ENCODE measurements at regions not wholly inside any gene's neighbourhood (a gene's known extent, or its start where the extent isn't known, plus 50 kb on each side); places are given as distances from the start of the nearest gene placed in this dataset.

DNA sequence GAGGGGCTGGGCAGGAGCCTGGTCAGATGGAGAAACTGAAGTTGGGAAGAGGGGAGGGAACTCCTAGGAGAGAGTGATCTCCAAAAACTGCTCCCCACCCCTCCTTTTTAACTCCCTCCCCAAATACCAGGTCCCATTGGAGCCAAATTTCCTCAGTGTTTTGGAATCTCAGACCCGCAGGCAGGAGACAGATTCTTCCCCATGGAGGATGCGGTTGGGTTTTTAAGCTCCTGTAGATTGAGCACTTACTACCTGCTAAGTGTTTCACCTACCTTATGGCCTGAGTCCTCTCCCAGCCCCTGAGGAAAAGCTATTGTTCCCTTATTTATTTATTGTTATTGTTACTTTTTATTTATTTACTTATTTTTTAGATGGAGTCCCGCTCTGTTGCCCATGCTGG is 73.2 kb downstream of the CEBPB start:
- H3K27ac ChIP-seq (ENCODE audit: low read depth, low read length) = no peak overlapping the region
- TF ChIP-seq EZH2phosphoT487 (conservative IDR thresholded peaks at IDR 0.05; ENCODE audit: low read length) = no peak
- TF ChIP-seq, protein P1, sequence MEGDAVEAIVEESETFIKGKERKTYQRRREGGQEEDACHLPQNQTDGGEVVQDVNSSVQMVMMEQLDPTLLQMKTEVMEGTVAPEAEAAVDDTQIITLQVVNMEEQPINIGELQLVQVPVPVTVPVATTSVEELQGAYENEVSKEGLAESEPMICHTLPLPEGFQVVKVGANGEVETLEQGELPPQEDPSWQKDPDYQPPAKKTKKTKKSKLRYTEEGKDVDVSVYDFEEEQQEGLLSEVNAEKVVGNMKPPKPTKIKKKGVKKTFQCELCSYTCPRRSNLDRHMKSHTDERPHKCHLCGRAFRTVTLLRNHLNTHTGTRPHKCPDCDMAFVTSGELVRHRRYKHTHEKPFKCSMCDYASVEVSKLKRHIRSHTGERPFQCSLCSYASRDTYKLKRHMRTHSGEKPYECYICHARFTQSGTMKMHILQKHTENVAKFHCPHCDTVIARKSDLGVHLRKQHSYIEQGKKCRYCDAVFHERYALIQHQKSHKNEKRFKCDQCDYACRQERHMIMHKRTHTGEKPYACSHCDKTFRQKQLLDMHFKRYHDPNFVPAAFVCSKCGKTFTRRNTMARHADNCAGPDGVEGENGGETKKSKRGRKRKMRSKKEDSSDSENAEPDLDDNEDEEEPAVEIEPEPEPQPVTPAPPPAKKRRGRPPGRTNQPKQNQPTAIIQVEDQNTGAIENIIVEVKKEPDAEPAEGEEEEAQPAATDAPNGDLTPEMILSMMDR (IDR thresholded peaks at IDR 0.05; ENCODE audit: insufficient read depth, low read length, poor library complexity, severe bottlenecking) = no peak

DNA sequence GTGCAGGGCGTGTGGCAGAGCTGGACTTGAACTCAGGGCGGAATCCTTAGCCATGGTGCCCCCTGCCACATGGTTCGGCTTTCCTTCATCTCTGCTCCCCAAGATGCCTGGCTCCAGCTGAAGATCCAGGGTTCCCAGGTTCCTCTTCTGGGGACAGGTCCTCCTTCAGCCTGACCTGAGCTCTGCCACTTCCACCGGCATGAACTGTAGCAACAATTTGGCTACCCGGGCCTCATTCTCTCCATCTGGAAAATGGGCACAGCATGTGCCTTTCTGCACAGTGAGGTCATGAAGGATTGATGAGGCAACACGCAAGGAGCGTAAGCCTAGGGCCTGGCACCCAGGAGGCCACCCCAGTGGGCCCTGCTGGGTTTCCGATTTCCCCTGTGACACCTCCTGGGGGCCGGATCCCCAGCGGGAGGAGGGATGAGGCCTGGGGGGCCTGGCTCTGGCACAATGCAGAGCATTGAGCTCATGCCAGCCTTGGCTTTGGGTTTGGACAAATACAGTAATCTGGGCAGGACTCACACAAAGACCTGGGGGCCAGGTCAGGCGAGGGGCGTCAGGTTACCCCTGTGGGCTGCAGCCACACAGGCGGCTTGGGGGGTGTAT is 74.0 kb downstream of the CEBPB start:
- no peaks in the 10 kb centered on the region for H4K20me1 ChIP-seq (ENCODE audit: low read depth, low read length)
- no peaks in the 10 kb centered on the region for H3F3A ChIP-seq (ENCODE audit: insufficient read depth)
- no peak overlapping the region for H3K4me3 ChIP-seq (ENCODE audit: insufficient read depth, low read length, poor library complexity, severe bottlenecking)
- no peak overlapping the region for H3K9ac ChIP-seq (ENCODE audit: low read length)
- H2AFZ ChIP-seq (ENCODE audit: low read depth, low read length, severe bottlenecking) = no peak overlapping the region
- TF ChIP-seq, protein P1 (IDR thresholded peaks at IDR 0.05; ENCODE audit: insufficient read depth, low read length, poor library complexity, severe bottlenecking) = no peak
- TF ChIP-seq EZH2phosphoT487 (conservative IDR thresholded peaks at IDR 0.05; ENCODE audit: low read length) = no peak
- no peak overlapping the region for H3K4me2 ChIP-seq (ENCODE audit: low read depth, low read length, poor library complexity, severe bottlenecking)
- H3K9me2 ChIP-seq (replicated peaks; ENCODE audit: insufficient read depth, low read length) = no peaks in the 10 kb centered on the region
- no peaks in the 10 kb centered on the region for H3K27me3 ChIP-seq (ENCODE audit: low read length)
- no peaks in the 10 kb centered on the region for H3K9me3 ChIP-seq (ENCODE audit: insufficient read depth, low read length)
- H3K79me2 ChIP-seq (ENCODE audit: insufficient read depth, low read length) = no peaks in the 10 kb centered on the region
- no peaks in the 10 kb centered on the region for H3K36me3 ChIP-seq (ENCODE audit: low read length)
- no peak overlapping the region for H3K27ac ChIP-seq (ENCODE audit: low read depth, low read length)

More for the DNA sequence above, 73.2 kb downstream of the CEBPB start:
- Histone ChIP-seq H4K20me1 (ENCODE audit: low read depth, low read length) (no peaks in the 10 kb centered on the region), H3K27me3 (ENCODE audit: low read length) (no peaks in the 10 kb centered on the region), H3K4me3 (ENCODE audit: insufficient read depth, low read length, poor library complexity, severe bottlenecking) (no peak overlapping the region), H3K9me2 (replicated peaks; ENCODE audit: insufficient read depth, low read length) (no peaks in the 10 kb centered on the region), H3K9ac (ENCODE audit: low read length) (no peak overlapping the region), H3K4me2 (ENCODE audit: low read depth, low read length, poor library complexity, severe bottlenecking) (no peak overlapping the region), H3F3A (ENCODE audit: insufficient read depth) (no peaks in the 10 kb centered on the region), H3K79me2 (ENCODE audit: insufficient read depth, low read length) (no peaks in the 10 kb centered on the region), H3K36me3 (ENCODE audit: low read length) (no peaks in the 10 kb centered on the region), H3K9me3 (ENCODE audit: insufficient read depth, low read length) (no peaks in the 10 kb centered on the region), H2AFZ (ENCODE audit: low read depth, low read length, severe bottlenecking) (no peak overlapping the region)

DNA sequence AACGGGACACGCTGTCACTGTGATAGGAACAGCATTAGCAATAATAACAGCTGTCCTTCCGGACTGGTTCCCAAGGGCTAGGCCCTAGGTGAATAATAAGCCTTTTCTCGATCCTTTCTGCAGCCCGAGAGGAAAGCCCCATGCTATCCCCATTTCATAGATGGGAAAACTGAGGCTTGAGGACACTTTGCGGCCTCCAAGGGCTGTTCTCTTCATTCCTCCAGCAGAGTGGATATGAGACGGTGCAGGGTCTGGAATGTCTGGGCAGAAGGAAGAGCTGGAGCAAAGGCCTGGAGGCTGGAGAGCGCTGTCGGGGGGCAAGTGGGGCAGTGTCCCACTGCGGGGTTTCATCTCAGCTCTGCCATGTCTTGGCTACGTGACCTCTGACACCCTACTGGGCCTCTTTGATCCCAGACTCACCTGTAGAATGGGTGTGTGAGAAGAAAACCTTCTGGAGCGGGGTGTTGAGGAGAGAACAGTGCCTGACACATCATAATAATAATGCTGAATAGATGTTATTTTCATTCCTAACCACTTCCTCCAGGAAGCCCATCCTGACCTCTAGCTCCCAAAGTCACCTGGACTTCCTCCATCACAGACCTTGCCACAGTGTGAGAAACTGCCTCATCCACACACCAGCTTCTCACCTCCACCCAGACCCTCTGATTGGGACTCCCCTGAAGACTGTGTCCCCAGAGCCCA is 74.8 kb downstream of the CEBPB start:
- Histone ChIP-seq H3K79me2 (ENCODE audit: insufficient read depth, low read length) (no peaks in the 10 kb centered on the region), H3F3A (ENCODE audit: insufficient read depth) (no peaks in the 10 kb centered on the region), H3K27me3 (ENCODE audit: low read length) (no peaks in the 10 kb centered on the region), H3K9me2 (replicated peaks; ENCODE audit: insufficient read depth, low read length) (no peaks in the 10 kb centered on the region), H3K27ac (ENCODE audit: low read depth, low read length) (no peak overlapping the region), H3K9ac (ENCODE audit: low read length) (no peak overlapping the region), H3K9me3 (ENCODE audit: insufficient read depth, low read length) (no peaks in the 10 kb centered on the region), H3K36me3 (ENCODE audit: low read length) (no peaks in the 10 kb centered on the region), H4K20me1 (ENCODE audit: low read depth, low read length) (no peaks in the 10 kb centered on the region), H2AFZ (ENCODE audit: low read depth, low read length, severe bottlenecking) (no peak overlapping the region), H3K4me3 (ENCODE audit: insufficient read depth, low read length, poor library complexity, severe bottlenecking) (no peak overlapping the region), H3K4me2 (ENCODE audit: low read depth, low read length, poor library complexity, severe bottlenecking) (no peak overlapping the region)
- TF ChIP-seq EZH2phosphoT487 (conservative IDR thresholded peaks at IDR 0.05; ENCODE audit: low read length) = no peak
- TF ChIP-seq, protein P1 (IDR thresholded peaks at IDR 0.05; ENCODE audit: insufficient read depth, low read length, poor library complexity, severe bottlenecking) = no peak

Measured in SU-DHL-6 (cell line).